Fibroblast of skin of right biceps (primary cell): ENCODE measurements at regions not wholly inside any gene's neighbourhood (a gene's known extent, or its start where the extent isn't known, plus 50 kb on each side); places are given as distances from the start of the nearest gene placed in this dataset.

Experiments
- DNase-seq: peaks from one replicate; pipeline ENCODE4 v3.0.0-alpha.2; 2013

DNA sequence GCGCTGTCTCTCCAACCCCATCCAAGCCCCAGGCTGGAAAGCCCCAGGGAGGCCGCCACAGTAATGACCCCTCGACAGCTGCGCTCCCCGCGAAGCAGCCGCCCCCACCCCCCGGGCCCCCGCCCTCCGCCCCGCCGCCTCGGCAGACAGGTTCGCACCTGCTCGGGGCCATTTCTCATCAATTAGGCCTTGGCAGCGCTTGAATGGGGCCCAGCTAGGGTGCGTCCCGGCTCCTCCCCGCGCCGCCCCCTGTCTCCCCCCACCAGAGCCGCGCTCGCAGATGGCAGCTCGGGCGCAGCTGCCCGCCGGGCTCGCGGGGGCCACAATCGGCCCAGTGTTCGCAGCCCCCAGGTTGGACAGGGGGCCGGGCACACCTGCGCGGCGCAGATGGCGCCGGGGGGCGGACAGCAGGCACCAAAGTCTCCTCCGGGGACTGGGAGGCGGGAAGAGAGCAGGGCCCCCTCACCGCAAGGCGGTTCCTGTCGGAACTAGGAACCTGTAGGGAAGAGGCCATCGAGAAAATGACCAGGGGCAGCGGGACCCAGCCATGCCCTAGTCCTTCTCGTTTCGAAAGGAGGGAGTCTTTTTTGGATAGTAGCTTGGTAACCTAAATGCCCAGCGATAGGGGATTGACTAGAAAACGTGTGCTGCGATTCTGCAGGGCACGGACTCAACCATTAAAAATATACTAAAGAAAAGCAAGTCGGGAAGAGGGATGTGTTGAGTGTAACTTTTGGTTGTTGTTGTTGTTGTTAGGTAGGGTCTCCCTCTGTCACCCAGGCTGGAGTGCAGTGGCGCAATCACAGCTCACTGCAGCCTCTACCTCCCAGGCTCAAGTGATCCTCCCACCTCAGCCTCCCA lies 83.2 kb upstream of the EYA2 start:
- no peak for DNase-seq

DNA sequence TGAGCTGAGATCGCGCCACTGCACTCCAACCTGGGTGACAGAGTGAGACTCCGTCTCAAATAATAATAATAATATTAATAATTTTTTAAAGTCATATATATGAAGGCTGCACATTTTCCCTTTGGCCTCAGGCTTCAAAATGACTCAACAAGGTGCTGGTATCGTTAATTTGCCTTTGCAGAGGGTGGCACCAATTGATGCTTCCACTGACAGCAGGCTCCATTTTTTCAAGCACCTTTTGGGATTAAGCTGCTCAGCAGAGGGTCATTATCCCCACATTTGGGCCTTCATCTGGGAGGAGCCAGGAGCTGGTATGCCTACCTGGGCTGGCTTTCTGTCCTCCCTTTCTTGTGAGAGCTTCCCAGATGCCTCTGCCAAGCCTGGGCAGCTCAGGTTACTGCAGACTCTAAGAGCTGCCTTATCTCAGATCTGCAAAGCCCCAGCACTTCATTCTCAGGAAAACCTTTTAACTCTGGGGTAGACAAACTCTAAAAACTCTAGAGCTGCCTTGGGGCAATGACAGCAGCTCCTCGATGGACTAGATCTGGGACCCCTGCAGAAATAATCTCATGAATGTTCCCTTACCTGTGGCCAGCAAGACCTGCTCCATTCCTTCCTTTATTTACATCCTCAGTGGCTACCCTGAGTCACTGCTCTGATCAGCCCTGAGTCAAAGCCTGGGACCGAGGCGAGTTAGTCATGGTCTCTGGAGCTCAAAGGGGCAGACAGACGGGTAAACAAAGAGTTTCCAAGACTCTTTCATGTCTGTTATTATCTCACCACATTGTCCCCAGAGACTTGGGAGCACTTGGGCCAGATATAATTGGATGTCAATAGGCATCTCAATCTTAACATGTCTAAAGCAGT lies 80.0 kb upstream of the EYA2 start:
- DNase-seq = peak; percentile 93

DNA sequence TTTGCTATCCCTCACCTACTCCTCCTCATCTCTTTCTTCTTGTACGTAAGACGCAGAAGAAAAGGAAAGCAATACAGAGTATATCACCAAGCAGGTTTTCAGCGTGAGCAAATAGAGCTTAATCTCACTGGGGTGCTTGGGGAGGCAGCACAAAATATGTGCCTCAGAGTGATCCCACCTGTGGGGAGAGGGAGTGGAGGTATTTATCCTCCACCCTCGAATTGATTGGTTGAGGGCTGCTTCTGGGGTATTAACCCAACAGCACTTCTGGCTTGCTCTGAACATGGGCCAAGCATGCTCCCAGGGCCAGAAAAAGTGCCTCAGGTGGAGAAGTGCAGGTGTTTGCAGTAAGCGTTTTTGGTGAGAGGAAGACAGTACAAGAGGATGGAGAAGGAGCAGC lies 78.5 kb upstream of the EYA2 start:
- no peak for DNase-seq

DNA sequence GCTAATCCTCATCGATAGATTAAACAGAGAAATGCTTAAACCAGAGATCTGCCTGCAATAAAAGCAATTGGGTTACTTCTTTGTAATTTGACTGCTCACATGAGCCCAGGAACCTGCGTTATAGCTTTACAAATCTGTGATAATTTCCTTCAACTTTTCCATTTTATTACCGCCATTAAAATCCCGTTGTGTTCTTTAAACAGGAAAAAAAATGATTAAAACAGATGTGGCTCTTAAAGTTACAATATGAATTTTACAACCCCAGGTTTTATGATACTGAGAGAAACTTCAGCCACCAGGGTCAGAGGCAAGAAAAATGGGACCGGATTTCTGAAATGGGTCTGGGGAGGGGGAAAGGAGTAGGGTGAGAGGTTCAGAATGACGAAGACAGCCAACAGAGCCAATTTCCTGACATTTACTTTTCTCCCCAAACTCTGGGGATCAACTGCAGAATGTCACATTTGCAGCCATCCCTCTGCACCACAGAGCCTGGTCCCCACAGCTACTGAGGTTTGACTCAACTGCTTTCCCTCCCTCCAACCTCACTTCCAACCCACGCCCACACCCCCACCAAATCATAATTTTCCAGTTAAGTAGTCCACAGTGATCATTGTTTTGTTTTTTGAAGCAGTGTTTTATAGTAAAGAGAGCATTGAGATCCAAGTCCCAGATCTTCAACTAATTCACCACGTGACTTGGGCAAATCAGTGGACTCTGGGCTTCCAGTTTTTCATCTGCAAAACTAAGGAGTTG lies 77.6 kb upstream of the EYA2 start:
- no peak for DNase-seq

DNA sequence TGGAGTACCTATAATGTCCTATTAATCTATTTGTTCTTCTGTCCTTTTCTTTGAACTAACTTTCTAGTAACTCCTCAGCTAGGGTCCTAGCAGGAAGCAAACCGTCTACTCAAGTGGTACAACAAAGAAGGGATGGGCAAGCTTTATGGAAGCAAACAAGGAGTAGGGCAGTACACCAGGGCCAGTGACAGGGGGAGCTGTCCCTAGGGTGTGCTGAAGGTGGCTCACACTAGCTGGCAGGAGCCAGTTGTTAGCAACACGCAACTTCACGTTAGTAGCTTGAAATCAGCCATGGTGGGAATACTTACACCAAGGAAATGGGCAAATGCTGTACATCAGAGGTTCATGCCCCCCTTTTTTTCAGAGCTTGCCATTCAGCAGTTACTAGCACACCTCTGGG lies 74.0 kb upstream of the EYA2 start:
- no peak for DNase-seq

DNA sequence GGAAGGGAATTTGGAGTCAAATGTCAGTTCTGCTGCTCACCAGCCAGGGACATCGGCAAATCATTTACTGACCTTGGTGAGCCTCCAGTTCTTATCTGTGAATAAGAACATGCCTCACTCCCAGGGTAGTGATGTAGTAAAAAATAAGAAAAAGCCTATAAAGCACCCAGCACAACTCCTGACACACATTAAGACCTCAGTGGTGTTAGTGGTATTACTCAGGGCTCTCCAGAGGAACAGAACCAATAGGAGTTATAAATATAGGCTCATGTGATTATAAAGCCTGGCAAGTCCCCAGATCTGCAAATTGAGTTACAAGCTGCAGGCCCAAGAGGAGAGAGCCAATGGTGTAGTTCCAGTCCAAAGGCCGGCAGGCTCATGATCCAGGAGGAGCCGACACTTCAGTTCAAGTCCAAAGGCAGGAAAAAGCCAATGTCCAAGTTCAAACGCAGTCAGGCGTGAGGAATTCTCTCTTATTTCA lies 71.3 kb upstream of the EYA2 start:
- peak; percentile 36 for DNase-seq

DNA sequence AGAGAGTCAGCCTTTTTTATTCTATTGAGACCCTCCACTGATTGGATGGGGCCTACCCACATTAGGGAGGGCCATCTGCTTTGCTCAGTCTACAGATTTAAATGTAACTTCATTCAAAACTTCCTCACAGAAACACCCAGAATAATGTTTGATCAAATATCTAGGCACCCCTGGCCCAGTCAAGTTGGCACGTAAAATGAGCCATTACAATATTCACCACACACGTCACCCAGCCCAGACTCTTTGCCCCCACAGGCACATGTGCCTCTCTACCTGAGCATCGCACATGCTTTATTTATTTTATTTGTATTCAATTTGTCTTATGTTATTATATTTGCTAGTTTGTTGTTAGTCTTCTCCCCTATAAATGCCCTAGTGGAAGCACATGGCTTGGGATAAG lies 70.9 kb upstream of the EYA2 start:
- DNase-seq = no peak

DNA sequence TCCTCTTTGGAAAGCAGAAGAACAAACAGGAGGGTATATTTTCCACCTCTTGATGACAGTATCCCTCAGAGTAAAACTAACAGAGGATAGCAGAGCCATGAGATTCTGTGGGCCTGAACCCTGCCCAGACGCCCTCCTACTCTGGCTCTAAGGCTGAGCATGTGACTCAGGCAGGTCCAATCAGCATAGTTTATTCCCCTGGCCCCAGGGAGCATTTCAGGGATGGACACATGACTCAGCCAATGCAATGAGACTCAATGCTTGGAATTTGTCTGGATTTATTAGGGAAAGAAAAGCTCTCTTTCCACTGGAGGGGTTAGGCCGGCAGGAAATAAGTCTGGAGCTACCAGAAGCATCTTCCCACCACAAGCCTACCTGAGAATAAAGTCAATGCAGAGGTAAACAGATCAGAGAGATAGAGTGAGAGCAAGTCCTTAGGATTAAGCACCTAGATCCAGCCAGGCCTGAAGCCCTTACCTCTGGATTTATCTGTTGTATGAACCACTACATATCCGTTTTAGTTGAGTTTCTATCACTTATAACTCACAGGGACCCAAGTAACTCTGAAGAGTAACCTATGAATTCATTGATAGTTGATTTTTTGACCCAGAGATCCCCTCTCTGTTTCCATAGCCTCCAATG lies 68.2 kb upstream of the EYA2 start:
- peak; percentile 91 for DNase-seq

DNA sequence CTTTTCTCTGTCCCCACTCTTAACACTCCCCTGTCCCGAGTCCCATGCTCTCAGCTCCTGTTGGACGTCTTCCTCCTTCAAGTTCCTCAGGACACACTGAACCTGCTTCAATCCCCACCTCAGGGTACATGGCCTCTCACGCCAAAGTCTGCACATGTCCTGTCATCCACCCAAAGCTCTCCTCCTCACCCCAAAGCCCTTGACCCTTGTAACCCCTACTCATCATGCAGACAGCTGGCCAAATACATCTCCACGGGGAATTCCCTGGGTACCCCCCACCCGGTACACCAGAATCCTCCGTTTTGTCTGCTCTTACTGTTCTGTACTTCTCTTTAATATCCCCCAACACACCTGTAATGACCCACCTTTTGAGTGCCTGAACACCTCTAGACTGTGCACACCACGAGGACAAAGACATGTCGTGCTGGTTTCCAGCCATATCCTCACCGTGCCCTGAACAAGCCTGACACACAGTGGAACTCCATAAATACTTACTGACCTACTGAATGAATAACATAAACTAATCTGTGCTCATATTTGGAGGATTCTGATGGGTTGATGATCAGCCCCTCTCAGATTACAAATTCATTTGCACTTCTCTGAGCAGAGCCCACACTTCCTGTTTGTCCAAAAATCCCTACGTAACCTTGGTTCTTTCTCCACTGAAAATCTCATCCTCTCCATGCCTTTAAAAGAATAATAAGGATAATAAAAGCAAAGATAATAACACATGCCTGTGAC lies 66.8 kb upstream of the EYA2 start:
- DNase-seq = peak; percentile 51

DNA sequence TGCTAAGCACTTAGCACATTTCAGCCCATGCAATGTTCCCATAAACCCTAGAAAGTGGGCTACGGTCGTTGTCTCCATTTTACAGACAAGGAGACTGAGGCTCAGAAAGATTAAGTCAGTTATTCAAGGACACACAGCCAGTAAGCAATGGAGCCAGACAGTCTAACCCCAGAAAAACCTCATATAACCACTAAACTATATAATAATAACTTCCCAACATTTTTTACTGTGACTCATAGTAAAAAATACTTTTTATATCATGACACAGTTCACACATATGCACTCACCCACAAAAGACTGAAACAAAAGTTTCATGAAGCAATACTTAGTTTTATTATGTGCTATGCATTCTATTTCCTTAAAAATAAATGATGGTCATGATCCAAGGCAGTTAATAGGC lies 66.2 kb upstream of the EYA2 start:
- DNase-seq = peak; percentile 94

DNA sequence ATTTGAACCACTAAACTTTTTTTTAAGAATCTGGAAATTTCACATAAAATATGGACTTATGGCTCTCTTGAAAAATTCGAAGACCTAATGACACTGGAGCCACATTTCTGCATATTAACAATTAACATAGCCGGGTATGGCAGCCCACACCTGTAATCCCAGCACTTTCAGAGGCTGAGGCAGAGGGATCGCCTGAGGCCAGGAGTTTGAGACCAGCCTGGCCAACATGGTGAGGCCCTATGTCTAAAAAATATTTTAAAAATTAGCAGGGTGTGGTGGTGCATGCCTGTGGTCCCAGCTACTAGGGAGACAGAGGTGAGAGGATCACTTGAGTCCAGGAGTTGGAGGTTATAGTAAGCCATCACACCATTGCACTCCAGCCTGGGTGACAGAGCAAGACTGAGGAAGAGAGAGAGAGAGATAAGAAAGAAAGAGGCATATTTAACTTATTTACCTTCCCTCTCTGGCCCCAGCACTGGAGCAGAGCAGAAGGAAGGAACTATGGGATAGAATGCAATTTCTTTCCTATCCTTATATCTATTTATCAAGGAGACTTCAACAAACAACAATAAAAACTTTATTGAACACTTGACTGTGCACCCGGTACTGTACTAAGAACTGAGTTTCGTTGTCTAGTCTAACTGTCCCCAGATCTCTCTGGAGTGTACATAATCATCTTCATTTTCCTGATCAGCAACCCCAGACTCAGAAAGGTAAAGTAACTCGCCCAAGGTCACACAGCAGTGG lies 63.6 kb upstream of the EYA2 start:
- DNase-seq = no peak

DNA sequence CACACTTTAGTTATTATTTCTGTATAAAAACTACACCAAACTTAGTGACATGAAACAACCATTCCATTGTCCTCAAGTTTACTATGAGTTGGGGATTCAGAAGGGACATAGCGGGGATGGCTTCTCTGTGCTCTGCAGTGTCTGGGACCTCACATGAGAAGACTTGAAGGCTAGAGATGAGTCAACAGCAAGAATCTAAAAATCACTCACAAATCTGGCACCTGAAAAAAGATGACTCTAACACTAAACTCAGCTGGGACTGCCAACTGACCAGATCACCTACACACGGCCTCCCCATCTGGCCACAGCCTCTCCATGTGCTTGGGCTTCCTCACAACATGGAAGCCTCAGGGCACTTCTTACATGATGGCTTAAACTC lies 63.0 kb upstream of the EYA2 start:
- DNase-seq = no peak

DNA sequence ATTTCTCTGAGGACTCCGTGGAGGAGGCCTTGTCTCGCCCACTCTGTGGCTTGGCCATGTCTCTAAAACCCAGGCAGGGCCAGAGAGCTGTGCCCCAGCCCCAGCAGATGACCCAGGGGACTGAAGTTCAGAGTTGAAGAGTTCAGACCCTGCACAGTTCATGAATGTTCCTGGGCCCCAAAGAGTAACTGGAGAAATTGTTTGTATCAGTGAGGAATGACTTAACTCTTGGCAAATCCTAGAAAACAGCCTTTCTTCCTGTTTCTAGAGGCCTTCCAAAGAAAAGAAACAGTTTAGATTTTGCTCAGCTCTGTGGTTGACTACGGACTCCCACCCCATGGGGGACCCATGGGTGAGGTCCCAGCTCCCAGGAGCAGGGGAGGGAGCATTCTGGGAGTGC lies 62.1 kb upstream of the EYA2 start:
- no peak for DNase-seq

DNA sequence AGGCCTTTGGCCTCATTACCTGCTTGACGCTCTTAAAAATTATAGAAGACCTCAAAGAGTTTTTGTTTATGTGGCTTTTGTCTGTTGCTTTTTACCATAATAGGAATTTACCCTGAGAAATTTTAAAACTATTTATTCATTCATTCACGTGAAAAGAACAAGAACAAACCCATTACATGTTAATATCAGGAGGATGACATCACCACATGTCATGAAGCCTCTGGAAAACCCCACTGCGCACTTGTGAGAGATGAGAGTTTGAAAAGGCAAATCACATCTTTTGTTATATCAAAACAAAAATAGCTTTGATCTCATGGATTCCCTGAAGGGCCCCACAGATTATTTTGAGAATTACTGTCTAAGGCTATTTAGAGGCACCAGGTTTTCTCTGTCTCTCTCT lies 61.3 kb upstream of the EYA2 start:
- DNase-seq = no peak

DNA sequence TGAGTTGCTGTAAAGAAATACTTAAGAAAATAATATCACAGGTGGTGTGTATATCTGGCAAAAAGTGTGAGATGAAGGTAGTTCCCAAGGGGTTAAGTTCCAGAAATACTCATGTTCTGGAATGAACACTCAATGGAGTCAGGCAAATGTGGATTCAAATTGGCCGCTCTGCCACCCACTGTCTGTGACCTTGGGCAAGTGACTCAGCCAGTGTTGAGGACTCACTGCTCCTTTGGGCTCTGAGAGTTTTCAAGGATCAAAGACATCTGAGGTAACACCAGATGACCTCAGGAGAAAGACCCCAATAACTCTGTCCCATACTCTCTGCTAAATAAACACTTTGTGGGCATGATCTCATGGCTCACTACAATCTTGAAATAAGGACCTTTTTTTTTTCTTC lies 59.2 kb upstream of the EYA2 start:
- DNase-seq = peak; percentile 43

DNA sequence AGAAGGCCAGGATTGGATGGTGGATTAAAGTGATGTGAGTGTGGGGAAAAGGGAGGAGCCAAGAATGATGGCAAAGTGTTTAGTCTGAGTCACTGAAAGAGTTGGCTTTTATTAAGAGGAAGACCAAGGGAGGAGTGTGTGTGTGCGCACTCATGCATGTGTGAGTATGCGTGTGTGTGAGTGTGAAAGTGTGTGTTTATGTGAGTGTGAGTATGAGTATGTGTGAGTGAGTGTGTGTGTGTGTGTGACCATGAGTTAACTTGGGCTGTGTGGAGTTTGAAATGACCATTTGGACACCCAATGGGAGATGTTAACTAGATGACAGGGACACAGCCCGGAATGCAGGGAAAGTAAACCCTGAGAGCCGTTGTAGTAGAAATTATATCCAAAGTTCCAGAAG lies 57.6 kb upstream of the EYA2 start:
- no peak for DNase-seq

DNA sequence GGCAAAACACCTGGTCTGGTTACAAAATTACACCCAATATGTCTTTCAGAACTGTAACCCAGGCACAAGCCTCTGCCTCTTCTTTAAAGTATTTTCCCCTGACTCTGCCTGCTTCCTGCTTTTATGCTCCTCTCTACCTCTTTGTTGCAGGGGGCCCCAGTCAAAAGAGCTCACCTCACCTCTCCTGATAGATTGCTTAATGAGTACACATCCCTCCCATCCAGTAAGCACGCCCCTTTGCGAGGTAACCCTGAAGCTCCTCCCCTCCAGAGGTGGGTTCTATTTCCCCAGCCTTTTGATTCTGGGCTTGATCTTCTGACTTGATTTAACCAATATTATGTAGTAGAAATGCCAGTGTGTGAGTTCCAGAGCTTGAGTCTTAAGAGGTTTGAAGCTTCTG lies 56.6 kb upstream of the EYA2 start:
- no peak for DNase-seq

DNA sequence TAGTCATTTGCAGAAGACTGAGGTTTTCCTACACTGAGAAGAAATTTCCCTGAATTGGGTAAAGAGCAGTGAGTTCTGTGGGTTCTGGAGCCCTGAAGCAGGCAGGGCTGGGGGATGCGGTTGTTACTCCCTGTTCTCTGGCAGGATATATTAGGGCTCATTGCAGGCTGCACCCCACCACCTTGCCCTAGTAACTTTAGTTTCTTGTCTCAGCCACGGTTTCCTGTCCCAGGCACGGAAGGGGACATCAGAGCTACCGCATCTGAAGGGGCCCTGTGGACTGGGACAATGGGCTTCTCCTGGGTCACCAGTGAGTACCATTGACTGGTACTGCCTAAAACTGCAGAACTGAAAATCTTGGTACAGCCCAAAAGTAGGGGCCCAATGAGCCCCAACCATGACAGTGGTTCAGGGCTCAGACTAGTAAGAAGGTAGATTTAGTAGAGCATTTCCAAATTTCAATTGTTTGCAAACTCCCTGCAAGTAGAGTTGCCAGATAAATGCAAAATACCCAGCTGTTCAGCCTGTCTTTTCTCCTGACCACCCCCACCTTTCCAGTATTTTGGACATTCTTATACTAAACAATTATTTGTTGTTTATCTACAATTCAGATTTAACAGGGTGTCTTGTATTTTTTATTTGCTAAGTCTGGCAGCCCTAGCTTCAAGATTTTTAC lies 54.5 kb upstream of the EYA2 start:
- no peak for DNase-seq
